KOPT-K1 (cell line): ENCODE measurements at regions not wholly inside any gene's neighbourhood (a gene's known extent, or its start where the extent isn't known, plus 50 kb on each side); places are given as distances from the start of the nearest gene placed in this dataset.
"Not testable (repeated sequence)": the region's sequence is repeated elsewhere in the genome, so short reads cannot be mapped to it uniquely, and the experiment has no call there.

Experiments
- H3K27ac ChIP-seq: fragments of 200-600 bp; sonication (generic); 2 replicates; pipeline ENCODE4 v1.5.1; 2016; ENCODE audit warnings: antibody characterized with exemption, mild to moderate bottlenecking, low read depth, low read length; ENCODE audit not compliant: poor library complexity, severe bottlenecking
- H3K36me3 ChIP-seq: fragments of 200-600 bp; sonication (generic); 2 replicates; pipeline ENCODE4 v1.5.1; 2017; ENCODE audit warnings: antibody characterized with exemption, mild to moderate bottlenecking, low read length, moderate library complexity; ENCODE audit not compliant: insufficient read depth
- H3K9me3 ChIP-seq: fragments of 200-600 bp; sonication (generic); 2 replicates; pipeline ENCODE4 v1.5.1; 2017; ENCODE audit warnings: antibody characterized with exemption, low read length, mild to moderate bottlenecking; ENCODE audit not compliant: insufficient read depth, poor library complexity, severe bottlenecking

DNA sequence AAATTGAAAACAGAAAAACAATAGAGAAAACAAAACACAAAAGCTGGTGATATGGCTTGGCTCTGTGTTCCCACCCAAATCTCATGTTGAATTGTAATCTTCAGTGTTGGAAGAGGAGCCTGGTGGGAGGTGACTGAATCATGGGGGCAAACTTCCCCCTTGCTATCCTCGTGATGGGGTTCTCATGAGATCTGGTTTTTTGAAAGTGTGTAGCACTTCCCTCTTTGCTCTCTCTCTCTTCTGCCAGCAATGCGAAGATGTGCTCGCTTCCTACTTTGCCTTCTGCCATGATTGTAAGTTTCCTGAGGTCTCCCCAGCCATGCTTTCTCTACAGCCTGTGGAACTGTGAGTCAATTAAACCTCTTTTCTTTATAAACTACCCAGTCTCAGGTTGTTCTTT, 112.3 kb upstream of the UXS1 start:
- Histone ChIP-seq H3K36me3 (no peaks in the 10 kb centered on the region), H3K27ac (no peak overlapping the region)

DNA sequence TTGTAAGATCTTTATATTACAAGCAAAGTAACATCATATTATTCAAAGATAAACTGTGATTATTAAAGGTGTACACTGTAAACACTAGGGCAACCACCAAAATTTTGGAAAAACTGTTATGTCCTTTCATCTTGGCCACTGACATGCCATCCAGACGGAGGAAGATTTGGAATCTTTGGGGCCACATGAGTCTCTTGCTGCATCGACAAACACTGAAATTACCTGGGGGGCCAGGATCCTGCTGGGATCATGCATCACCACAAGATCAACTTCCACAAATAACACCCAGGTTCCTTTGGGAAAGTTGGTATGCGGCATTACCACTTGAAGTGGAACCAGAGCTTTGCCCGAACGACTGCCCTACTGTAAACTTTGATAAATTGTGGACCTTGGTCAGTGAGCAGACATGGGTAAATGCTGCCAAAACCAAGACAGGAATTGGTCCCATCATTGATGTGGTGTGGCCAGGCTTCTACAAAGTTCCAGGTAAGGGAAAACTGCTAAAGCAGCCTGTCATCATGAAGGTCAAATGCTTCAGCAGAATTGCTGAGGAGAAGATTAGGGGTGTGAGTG, 110.6 kb upstream of the UXS1 start:
- Histone ChIP-seq H3K36me3 (no peaks in the 10 kb centered on the region), H3K9me3 (no peaks in the 10 kb centered on the region), H3K27ac (no peak overlapping the region)

More for the DNA sequence above, 112.3 kb upstream of the UXS1 start:
- H3K9me3 ChIP-seq, result no peaks in the 10 kb centered on the region

DNA sequence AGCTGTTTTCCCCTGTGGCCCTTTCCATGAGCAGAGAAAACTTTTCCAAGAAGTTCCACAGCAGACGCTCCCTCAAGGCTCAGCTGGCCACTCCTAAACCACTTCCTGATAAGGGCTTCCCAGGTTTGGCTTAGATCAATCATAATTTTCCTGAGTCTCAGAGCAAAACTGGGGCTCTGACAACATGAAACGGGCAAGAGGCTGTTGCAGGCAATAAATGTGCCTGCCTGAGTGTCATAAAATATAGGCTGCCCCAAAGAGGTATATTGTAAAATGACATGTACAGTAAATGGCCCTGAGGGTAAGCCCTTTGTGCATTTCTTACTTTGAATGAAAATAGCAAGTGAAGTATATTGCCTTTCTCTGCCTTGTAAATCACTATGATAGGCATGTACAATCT, 105.6 kb upstream of the UXS1 start:
- no peaks in the 10 kb centered on the region for H3K36me3 ChIP-seq
- no peak overlapping the region for H3K27ac ChIP-seq
- no peaks in the 10 kb centered on the region for H3K9me3 ChIP-seq

DNA sequence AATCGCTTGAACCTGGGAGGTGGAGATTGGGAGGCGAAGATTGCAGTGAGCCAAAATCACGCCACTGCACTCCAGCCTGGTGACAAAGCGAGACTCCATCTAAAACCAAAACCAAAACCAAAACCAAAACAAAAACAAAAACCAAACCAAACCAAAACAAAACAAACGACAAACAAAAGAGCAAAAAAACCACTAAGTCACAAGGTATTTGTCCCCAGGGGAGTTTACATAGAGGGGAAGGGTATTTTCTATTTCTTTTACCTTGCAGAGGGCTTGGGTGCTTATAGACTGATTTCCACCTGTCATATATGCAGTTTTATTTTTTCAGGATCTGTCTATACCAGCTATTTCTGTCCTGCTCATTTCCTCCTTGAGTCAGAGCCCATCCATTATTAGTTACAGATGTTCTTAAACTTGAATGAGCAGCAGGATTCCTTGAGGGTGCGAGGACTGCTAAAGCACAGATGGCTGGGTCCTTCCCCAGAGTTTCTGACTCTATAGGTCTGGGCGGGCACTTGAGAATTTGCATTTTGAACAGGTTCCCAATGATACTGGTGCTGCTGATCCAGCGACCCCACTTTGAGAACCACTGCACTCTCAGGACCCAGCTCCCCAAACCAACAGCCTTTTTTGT, 102.2 kb upstream of the UXS1 start:
- no peaks in the 10 kb centered on the region for H3K36me3 ChIP-seq
- no peak overlapping the region for H3K27ac ChIP-seq
- no peaks in the 10 kb centered on the region for H3K9me3 ChIP-seq

DNA sequence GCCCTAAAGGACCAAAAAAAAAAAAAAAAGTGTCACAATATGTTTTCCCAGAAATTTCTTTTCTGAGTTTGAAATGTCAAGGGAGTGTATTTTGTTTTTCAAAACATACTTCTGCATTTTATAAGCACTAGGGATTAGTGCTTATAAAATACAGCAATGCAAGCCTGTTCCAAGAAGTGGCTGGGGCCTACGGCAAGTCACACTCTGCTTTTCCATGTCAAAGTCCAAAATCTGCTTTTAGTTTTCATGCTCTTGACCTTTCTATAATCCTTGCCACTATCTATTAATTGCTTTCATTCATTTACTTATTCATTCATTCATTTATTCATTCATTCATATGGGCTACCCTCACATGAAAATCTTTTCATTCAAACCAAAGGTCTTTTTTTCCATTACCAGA, 100.1 kb upstream of the UXS1 start:
- no peak overlapping the region for H3K27ac ChIP-seq
- no peaks in the 10 kb centered on the region for H3K9me3 ChIP-seq
- no peaks in the 10 kb centered on the region for H3K36me3 ChIP-seq

DNA sequence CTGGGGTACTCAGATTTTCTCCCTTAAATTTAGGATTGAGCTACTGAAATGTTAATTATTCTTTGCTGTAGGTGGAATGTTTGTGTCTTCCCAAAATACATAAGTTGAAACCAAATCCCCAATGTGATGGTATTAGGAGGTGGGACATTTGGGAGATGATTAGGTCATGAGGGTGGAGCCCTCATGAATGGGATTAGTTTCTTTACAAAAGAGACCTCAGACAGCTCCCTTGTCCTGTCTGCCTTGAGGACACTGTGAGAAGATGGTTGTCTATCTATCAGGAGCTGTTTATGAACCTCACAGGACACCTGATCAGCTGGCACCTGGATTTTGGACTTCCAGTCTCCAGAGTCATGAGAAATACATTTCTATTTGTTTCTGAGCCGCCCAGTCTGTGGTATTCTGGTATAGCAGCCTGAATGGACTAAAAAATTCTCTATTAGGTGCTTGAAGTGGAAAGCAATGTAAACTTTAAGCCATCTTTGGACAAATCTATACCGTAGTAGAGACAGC, 99.2 kb upstream of the UXS1 start:
- Histone ChIP-seq H3K9me3 (no peaks in the 10 kb centered on the region), H3K36me3 (no peaks in the 10 kb centered on the region), H3K27ac (no peak overlapping the region)

DNA sequence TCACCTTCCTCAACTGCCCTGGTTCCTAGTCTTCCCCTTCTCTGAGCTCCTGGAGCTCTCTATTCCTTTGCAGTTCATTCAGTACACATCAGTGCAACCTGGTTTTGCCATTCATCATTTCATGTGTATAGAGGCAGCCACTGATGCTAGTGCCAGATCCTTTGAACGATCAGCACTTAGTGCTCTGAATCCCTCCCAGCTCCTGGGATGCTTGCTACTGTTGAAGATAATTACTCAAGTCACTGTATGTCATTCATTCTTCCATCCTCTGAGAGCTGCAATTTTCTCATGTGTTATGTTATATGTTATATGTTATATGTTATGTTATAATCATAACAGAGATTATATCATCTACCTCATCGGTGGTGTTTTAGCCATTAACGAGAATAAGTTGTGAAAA, 98.5 kb upstream of the UXS1 start:
- no peaks in the 10 kb centered on the region for H3K9me3 ChIP-seq
- no peak overlapping the region for H3K27ac ChIP-seq
- no peaks in the 10 kb centered on the region for H3K36me3 ChIP-seq

DNA sequence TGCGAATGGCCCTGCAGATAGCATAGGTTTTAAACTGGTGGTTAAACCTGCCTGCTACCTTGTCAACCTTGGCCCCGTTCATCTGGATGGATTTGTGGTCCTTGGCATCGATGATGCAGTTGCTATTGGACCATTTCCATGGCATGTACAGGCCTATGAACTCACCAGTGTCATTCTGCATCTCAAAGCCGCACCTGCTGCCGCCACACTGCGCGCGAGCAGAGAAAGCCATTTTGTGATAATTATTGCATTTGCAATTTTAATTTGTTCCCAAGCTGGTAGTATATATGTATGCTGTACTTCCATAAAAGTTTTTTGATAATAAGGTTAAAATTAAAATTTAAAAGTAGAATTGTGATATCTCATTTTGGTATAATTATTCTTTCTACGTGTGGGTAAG, 94.8 kb upstream of the UXS1 start:
- H3K9me3 ChIP-seq, result no peaks in the 10 kb centered on the region
- H3K27ac ChIP-seq, result no peak overlapping the region
- no peaks in the 10 kb centered on the region for H3K36me3 ChIP-seq

DNA sequence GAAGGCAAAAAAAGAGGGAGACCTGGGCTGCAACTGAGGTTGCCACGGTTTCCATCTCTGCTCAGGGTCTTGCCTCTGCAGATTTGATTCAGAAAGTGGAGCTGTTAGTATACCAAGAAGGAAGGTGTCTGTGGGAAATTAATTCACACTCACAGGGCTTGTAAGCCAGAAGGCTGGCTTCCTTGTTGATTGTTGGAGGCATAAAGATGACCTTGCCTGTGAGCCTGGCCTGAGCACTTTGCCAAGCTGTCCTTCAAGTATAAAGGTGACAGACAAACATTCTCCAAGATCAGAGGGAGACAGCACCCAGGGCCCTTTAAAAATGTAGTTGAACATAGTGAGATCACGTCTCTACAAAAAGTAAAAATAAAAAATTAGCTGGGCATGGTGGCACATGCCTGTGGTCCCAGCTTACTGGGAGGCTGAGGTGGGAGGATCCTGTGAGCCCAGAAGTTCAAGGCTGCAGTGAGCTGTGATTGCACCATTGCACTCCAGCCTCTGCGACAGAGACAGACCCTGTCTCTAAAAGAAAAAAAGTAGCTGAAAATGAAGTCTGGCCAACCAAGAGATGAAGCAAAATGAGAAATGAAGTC, 91.2 kb upstream of the UXS1 start:
- Histone ChIP-seq H3K27ac (no peak overlapping the region), H3K36me3 (no peaks in the 10 kb centered on the region), H3K9me3 (no peaks in the 10 kb centered on the region)

DNA sequence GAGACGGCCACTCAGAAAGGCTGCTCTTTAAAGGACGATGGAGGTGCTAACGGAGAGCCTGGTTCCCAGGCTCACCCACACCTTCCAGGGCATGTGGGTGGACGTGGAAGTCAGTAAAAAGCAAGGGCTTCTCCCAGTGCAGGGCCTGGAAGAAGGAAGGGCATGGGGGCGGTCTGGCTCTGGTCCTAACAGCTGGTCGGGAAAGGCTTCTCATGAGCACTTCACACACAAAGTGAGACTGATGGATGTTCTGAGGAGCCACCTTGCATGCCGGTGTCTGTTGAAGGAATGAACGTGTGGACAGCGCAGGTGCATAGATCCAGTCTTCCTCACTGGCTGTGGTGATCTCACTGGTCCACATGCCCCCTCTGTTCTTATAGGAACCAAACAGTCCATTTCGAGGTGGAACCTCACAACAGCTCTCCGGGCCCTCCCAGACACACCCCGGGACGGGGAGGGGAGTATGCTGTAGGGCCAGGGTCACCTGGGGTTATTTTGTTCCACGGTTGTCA, 90.6 kb upstream of the UXS1 start:
- H3K9me3 ChIP-seq, result no peaks in the 10 kb centered on the region
- no peaks in the 10 kb centered on the region for H3K36me3 ChIP-seq
- H3K27ac ChIP-seq, result no peak overlapping the region

DNA sequence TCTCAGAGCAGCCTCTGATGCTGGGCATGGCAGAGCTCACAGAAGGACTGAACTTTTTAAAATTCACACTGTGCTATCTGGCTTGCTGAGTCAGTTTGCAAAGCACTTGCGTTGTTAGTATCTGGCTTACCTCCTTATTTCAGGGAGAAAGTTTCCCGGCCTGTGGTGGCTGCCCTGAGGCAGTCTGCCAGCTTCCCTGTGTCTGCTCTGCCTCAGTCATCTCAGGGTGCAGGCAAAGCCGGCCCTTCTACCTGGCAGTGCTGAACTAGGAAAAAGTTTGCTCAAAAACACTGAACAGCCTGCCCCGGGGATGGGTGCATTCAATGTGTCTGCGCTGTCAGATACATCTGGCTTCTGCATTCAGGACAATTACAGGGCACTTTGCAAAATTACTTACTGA, 90.2 kb upstream of the UXS1 start:
- Histone ChIP-seq H3K36me3 (no peaks in the 10 kb centered on the region), H3K27ac (no peak overlapping the region), H3K9me3 (no peaks in the 10 kb centered on the region)

DNA sequence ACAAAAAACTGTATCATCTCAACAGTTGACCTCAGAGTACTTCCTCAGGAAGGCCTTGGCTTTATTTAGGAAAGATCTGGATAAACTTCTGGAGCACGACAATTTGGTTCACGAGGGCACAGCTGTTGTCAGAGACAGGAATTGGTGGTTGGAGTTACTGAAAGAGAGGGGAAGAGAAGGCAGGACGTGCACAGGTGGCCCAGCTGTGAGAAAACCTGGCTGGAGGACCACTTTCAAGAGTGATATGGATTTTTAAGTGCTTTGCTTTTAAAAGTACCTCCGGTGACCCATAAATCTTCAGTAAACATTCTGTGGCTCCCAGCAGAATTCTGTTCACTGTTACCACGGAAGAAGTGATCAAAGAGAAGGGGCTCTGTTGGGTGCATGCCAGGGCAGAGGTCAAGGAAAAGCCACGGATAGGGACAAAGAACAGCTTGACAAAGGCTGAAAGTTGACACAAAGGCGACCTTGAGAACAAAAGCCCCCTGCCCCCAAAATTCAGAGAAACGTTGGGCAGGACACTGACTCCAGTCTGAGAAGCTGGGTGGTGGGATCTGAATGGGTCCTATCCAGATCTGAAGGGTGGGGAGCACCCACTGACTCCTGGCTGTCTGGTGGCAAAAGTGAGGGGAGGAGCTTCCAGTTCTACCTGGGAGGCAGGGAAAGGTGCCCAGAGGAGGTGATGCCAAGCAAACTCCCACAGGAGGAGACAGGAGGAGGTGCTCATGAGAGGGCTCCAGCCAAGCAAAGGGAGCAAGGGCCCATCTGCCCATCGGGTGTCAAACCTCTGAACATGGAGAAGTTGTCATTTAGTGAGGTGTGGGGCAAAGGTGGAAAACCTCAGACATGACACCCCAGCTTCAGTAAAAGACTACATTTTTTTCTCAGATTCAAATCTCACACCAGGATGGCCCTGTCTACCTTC, 89.4 kb upstream of the UXS1 start:
- not testable (repeated sequence) for H3K27ac ChIP-seq, H3K36me3 ChIP-seq

DNA sequence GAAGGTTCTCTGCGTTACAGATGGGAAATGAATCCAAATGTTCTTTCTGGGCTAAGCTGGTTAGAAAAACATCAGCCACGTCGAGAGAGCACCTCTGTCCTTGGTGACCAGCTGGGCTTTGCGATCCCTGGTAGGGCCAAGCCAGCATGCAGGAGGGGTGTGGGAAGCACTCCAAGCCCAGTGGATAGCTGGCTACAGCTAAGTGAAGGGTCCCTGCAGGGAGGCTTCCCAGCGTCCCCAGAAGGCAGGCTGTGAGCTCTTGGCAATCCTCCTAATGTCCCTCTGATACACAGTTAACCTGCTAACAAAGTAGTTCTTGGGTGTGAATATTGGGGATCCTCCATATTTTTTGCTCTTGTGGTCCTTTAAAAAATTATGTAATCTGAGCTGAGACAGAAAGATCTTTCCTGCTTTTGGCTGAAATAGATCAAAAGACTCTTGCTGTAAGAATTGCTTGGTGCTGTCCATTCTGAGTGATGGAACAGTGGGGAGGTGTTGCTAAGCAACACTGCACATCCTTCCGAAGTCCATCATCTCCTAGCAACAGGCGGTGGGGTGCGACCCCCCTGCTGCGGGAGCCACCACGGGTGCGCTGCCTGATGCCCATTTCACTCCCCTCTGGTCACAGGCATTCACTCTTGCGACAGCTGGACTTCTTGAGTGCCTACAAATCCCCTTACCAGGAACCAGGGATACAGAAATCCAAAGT, 88.5 kb upstream of the UXS1 start:
- Histone ChIP-seq H3K27ac (no peak overlapping the region), H3K9me3 (no peaks in the 10 kb centered on the region), H3K36me3 (no peaks in the 10 kb centered on the region)

More for the DNA sequence above, 89.4 kb upstream of the UXS1 start:
- H3K9me3 ChIP-seq, result not testable (repeated sequence)

DNA sequence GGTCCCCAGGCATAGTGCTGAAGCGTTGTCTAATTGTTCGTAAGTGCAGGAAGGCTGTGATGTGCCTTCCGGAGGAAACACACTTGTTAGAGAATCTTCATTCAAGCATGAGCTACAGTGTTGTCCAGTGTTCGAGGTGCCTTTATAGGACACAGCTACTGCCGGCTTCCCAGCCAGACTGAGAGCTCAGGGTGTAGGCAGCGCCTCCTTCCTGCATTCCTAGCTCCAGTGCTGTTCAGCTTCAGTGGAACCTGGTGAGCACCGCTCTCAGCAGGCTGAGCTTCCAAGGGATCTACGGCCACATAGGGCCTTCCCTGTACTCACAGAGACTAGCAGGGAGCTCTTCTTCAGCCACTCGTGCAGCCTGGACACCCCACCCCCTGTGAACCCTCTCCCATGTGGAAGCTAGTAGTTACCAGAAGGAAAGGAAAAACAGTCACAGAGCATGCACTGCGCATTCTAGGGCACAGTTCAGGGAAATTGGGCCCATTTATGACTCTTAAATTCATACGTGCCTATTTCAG, 87.9 kb upstream of the UXS1 start:
- not testable (repeated sequence) for H3K27ac ChIP-seq, H3K36me3 ChIP-seq, H3K9me3 ChIP-seq
